ENCODE measurements at regions not wholly inside any gene's neighbourhood (a gene's known extent, or its start where the extent isn't known, plus 50 kb on each side); places are given as distances from the start of the nearest gene placed in this dataset.

GRCh38 chr10:130866857-130867256 lies 444.7 kb downstream of the TCERG1L start:
- no peaks in the 10 kb centered on the region for H3K4me1 ChIP-seq (ENCODE audit: insufficient read depth)
- H3K4me3 Mint-ChIP-seq = no peak overlapping the region
- peaks cover 4% of the 10 kb centered on the region for H3K27me3 Mint-ChIP-seq (ENCODE audit: insufficient read depth, low read depth, poor library complexity)
- DNase-seq (ENCODE audit: low spot score) (no peak), ATAC-seq (no peak)
- no peaks in the 10 kb centered on the region for H3K36me3 ChIP-seq (ENCODE audit: insufficient read depth)
- no peaks in the 10 kb centered on the region for H3K79me2 ChIP-seq (replicated peaks; ENCODE audit: insufficient read depth)
- H3F3A ChIP-seq (replicated peaks; ENCODE audit: low read depth) = no peaks in the 10 kb centered on the region
- H3K27ac Mint-ChIP-seq = no peak overlapping the region
- no peaks in the 10 kb centered on the region for H3K27me3 ChIP-seq (ENCODE audit: insufficient read depth)
- no peak overlapping the region for H3K4me3 ChIP-seq
- peaks cover 88% of the 10 kb centered on the region for H3K9me3 Mint-ChIP-seq
- H4K20me1 ChIP-seq (replicated peaks; ENCODE audit: insufficient read depth) = no peaks in the 10 kb centered on the region
- H3K4me2 ChIP-seq = no peak overlapping the region
- no peak overlapping the region for H3K27ac ChIP-seq (ENCODE audit: low read depth)
- H3K9me2 ChIP-seq (ENCODE audit: insufficient read depth) = no peaks in the 10 kb centered on the region
- H3K4me1 Mint-ChIP-seq = no peaks in the 10 kb centered on the region
- H2AFZ ChIP-seq = no peak overlapping the region
- no peaks in the 10 kb centered on the region; the same call in 1 of the 3 replicates for H3K36me3 Mint-ChIP-seq (ENCODE audit: low read depth)
- no peak for TF ChIP-seq EZH2phosphoT487 (IDR thresholded peaks at IDR 0.05; ENCODE audit: unreplicated experiment)
- TF ChIP-seq ZNF462 (CRISPR knock-in tag; IDR thresholded peaks at IDR 0.05) = no peak
- no peak for TF ChIP-seq STAT1 (IDR thresholded peaks at IDR 0.05; ENCODE audit: unreplicated experiment)
- TF ChIP-seq JUNB (IDR thresholded peaks at IDR 0.05; ENCODE audit: unreplicated experiment) = no peak
- no peak for TF ChIP-seq ZNF114 (CRISPR knock-in tag; IDR thresholded peaks at IDR 0.05)
- TF ChIP-seq ETS1 (IDR thresholded peaks at IDR 0.05) = no peak
- no peak for TF ChIP-seq CREB1 (CRISPR knock-in tag; IDR thresholded peaks at IDR 0.05; ENCODE audit: low read depth)
- no peak for TF ChIP-seq ZNF331 (CRISPR knock-in tag; IDR thresholded peaks at IDR 0.05; ENCODE audit: low read depth)
- TF ChIP-seq CTCF (conservative IDR thresholded peaks at IDR 0.05; ENCODE audit: low read depth in 2 of 2) = no peak
- no peak for TF ChIP-seq EZH2 (IDR thresholded peaks at IDR 0.05; ENCODE audit: low read depth, unreplicated experiment)
- no peak for TF ChIP-seq POLR2AphosphoS5 (IDR thresholded peaks at IDR 0.05; ENCODE audit: low read depth)
- no peak for TF ChIP-seq REST (IDR thresholded peaks at IDR 0.05; ENCODE audit: unreplicated experiment)
- no peak for TF ChIP-seq NANOG (IDR thresholded peaks at IDR 0.05; ENCODE audit: borderline replicate concordance)

All from GM23338 (cell line).